Endodermal cell (in vitro differentiated cells): ENCODE measurements at regions not wholly inside any gene's neighbourhood (a gene's known extent, or its start where the extent isn't known, plus 50 kb on each side); places are given as distances from the start of the nearest gene placed in this dataset.

Experiments used
- DNase-seq: peaks from one replicate; pipeline ENCODE4 v3.0.0-alpha.2; 2017
- H3K27ac ChIP-seq: 2 replicates; pipeline ENCODE4 v1.5.1; 2013; ENCODE audit warnings: mild to moderate bottlenecking, low read depth, low read length, moderate library complexity
- H3K27me3 ChIP-seq: 2 replicates; pipeline ENCODE4 v1.6.1; 2013; ENCODE audit warnings: mild to moderate bottlenecking, low read length, moderate library complexity; ENCODE audit not compliant: insufficient read depth, control insufficient read depth, poor library complexity, severe bottlenecking
- H3K36me3 ChIP-seq: 2 replicates; pipeline ENCODE4 v1.7.0; 2013; ENCODE audit warnings: mild to moderate bottlenecking, low read length, moderate library complexity; ENCODE audit not compliant: control insufficient read depth, insufficient read depth
- H3K4me1 ChIP-seq: one replicate; pipeline ENCODE4 v1.7.0; 2013; ENCODE audit warnings: low read length; ENCODE audit not compliant: control insufficient read depth, insufficient read depth
- H3K4me3 ChIP-seq: 2 replicates; pipeline ENCODE4 v1.5.1; 2013; ENCODE audit warnings: mild to moderate bottlenecking, low read length, moderate library complexity
- H3K9ac ChIP-seq: 2 replicates; pipeline ENCODE4 v1.6.1; 2013; ENCODE audit warnings: mild to moderate bottlenecking, low read length, moderate library complexity; ENCODE audit not compliant: poor library complexity, severe bottlenecking; ENCODE audit errors: extremely low read depth
- H3K9me3 ChIP-seq: 2 replicates; pipeline ENCODE4 v1.6.1; 2013; ENCODE audit warnings: mild to moderate bottlenecking, low read length, moderate library complexity; ENCODE audit not compliant: control insufficient read depth
- H3K27ac Mint-ChIP-seq: 2 replicates; pipeline ENCODE4 v1.8.0; 2020; ENCODE audit warnings: mixed read lengths
- H3K27me3 Mint-ChIP-seq: 2 replicates; pipeline ENCODE4 v1.8.0; 2021; ENCODE audit warnings: mild to moderate bottlenecking, mixed read lengths; ENCODE audit not compliant: insufficient read depth
- H3K36me3 Mint-ChIP-seq: 2 replicates; pipeline ENCODE4 v1.8.0; 2020; ENCODE audit warnings: low read depth, mixed read lengths
- H3K4me1 Mint-ChIP-seq: 2 replicates; pipeline ENCODE4 v1.8.0; 2020; ENCODE audit warnings: mixed read lengths
- H3K4me3 Mint-ChIP-seq: 2 replicates; pipeline ENCODE4 v1.8.0; 2020; ENCODE audit warnings: mild to moderate bottlenecking, moderate library complexity, mixed read lengths
- H3K9me3 Mint-ChIP-seq: 2 replicates; pipeline ENCODE4 v1.8.0; 2020; ENCODE audit warnings: mild to moderate bottlenecking, mixed read lengths
- WGBS, 2 experiments: methylation state at CpG; one replicate each; pipeline versions ENCODE4 v1.1.5 to v1.1.7; 2013; ENCODE audit warnings: missing lambda C conversion rate in 2 of 2, mixed read lengths in 1 of 2; ENCODE audit not compliant: insufficient coverage in 1 of 2, insufficient read length in 1 of 2; 5-methylcytosine and 5-hydroxymethylcytosine counted together
- TF ChIP-seq, protein P1 (sequence below): fragments of 200-600 bp; sonication (generic); conservative IDR thresholded peaks from 2 replicates; pipeline ENCODE4 v1.5.0; 2021; ENCODE audit warnings: antibody characterized with exemption, mild to moderate bottlenecking

DNA sequence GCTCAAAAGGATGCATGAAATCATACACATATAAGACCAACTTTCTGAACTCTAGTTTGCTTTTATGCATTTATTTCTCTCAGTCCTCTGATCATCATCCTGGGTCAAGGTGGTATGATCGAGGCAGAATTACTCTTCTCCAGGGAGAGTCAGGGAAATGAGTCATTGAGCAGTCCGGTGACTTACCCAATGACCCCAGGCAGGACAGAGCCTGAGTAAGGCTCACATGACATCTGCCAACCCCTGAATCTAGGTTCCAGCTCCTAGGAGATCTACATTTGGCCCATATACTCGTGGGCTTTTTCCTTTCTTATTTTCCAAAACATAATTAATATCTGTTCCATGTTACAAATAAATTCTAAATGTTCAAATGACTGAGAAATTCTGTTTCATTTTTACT, 502.3 kb downstream of the FOXO1 start:
- peaks cover 13% of the 10 kb centered on the region for H3K27me3 ChIP-seq
- Mint-ChIP-seq H3K27ac (no peak overlapping the region), H3K27me3 (peaks cover 11% of the 10 kb centered on the region), H3K4me1 (peaks cover 8% of the 10 kb centered on the region), H3K4me3 (no peak overlapping the region), H3K36me3 (no peaks in the 10 kb centered on the region), H3K9me3 (no peaks in the 10 kb centered on the region)
- no peak for DNase-seq
- TF ChIP-seq, protein P1, sequence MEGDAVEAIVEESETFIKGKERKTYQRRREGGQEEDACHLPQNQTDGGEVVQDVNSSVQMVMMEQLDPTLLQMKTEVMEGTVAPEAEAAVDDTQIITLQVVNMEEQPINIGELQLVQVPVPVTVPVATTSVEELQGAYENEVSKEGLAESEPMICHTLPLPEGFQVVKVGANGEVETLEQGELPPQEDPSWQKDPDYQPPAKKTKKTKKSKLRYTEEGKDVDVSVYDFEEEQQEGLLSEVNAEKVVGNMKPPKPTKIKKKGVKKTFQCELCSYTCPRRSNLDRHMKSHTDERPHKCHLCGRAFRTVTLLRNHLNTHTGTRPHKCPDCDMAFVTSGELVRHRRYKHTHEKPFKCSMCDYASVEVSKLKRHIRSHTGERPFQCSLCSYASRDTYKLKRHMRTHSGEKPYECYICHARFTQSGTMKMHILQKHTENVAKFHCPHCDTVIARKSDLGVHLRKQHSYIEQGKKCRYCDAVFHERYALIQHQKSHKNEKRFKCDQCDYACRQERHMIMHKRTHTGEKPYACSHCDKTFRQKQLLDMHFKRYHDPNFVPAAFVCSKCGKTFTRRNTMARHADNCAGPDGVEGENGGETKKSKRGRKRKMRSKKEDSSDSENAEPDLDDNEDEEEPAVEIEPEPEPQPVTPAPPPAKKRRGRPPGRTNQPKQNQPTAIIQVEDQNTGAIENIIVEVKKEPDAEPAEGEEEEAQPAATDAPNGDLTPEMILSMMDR: no peak
- H3K27ac ChIP-seq: no peak overlapping the region
- no peaks in the 10 kb centered on the region for H3K36me3 ChIP-seq
- 95 to 96% methylated on average over 2 to 3 of the region's 3 CpGs for WGBS, 2 experiments
- no peak overlapping the region for H3K9ac ChIP-seq
- no peaks in the 10 kb centered on the region for H3K9me3 ChIP-seq
- H3K4me3 ChIP-seq: no peak overlapping the region
- H3K4me1 ChIP-seq: peaks cover 2% of the 10 kb centered on the region

DNA sequence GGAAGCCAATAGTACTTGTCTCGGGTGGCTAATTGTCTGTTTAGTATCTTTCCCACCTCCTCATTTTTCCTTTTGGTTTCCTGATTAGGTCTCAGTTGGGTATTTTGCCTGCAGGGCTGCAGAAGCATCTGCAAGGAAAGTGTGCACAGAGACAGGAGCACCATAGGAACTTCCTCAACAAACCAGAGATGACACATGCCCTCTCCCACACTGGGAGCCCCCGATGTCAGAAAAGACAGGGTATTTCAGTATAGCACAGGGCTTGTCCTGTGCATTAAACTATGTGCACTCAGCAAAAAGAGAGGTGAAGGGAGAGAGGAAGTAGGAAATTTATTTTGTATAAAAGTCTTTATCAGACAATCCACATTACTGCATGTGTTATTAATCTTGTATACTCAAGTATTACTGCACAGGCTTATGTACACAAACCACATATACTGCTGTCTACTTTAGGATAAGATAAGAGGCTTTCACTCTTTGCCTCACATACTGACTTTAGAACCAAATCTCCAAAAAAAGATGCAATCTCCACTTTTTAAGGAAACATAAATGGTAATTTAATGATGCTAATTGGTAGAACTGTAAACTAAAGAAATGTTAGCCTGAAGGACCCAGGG, 501.0 kb downstream of the FOXO1 start:
- Mint-ChIP-seq H3K9me3 (no peaks in the 10 kb centered on the region), H3K4me1 (peaks cover 4% of the 10 kb centered on the region), H3K27ac (no peak overlapping the region), H3K36me3 (no peaks in the 10 kb centered on the region), H3K27me3 (peaks cover 17% of the 10 kb centered on the region), H3K4me3 (no peak overlapping the region)
- TF ChIP-seq, protein P1: no peak
- Histone ChIP-seq H3K4me3 (no peak overlapping the region), H3K9me3 (no peaks in the 10 kb centered on the region), H3K36me3 (no peaks in the 10 kb centered on the region), H3K4me1 (peaks cover 2% of the 10 kb centered on the region), H3K9ac (no peak overlapping the region), H3K27me3 (peaks cover 19% of the 10 kb centered on the region), H3K27ac (no peak overlapping the region)
- DNase-seq: no peak
- 83% methylated on average over 2 of the region's 2 CpGs; no CpG with 5 or more reads in 1 of the 2 experiments for WGBS, 2 experiments

DNA sequence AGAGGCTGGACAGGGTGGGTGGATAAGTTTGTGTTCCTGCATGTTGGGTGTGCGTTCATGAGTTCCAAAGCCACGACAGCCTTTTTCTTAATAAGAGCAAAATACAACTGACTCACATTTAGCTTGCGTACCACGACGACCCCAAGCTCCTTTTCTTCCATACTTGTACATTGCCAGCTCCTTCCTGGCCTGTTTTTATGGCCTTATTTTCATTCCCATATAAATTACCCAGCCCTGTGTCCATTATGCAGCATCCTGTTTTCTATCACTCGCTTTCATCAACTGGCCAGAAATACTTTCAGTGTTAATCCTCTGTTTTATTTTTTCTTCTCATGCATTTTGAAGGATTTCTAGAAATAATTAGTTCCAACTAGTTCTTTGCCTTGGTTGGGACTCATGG, 499.1 kb downstream of the FOXO1 start:
- H3K4me3 ChIP-seq: no peak overlapping the region
- H3K4me3 Mint-ChIP-seq: no peak overlapping the region
- H3K4me1 ChIP-seq: no peaks in the 10 kb centered on the region
- 94% methylated on average over 5 to 6 of the region's 6 CpGs for WGBS, 2 experiments
- TF ChIP-seq, protein P1: no peak
- H3K27me3 ChIP-seq: peaks cover 19% of the 10 kb centered on the region
- no peak overlapping the region for H3K27ac ChIP-seq
- H3K36me3 ChIP-seq: no peaks in the 10 kb centered on the region
- no peaks in the 10 kb centered on the region for H3K36me3 Mint-ChIP-seq
- no peaks in the 10 kb centered on the region for H3K9me3 ChIP-seq
- peaks cover 10% of the 10 kb centered on the region for H3K4me1 Mint-ChIP-seq
- H3K9me3 Mint-ChIP-seq: no peaks in the 10 kb centered on the region
- no peak for DNase-seq
- H3K27me3 Mint-ChIP-seq: peaks cover 33% of the 10 kb centered on the region
- H3K9ac ChIP-seq: no peak overlapping the region
- no peak overlapping the region for H3K27ac Mint-ChIP-seq
